GM13976 (cell line): ENCODE measurements at regions not wholly inside any gene's neighbourhood (a gene's known extent, or its start where the extent isn't known, plus 50 kb on each side); places are given as distances from the start of the nearest gene placed in this dataset.

Source experiments
- DNase-seq: peaks from one replicate; pipeline ENCODE4 v3.0.0; 2012; ENCODE audit warnings: low spot score
- CTCF ChIP-seq: IDR thresholded peaks from 2 replicates; pipeline ENCODE4 v1.5.1; 2012; ENCODE audit warnings: borderline replicate concordance, mild to moderate bottlenecking; ENCODE audit not compliant: insufficient read depth; ENCODE audit errors: extremely low read depth, missing control alignments, control extremely low read depth
- in situ Hi-C: fragments of 300-500 bp; cut with MboI; formaldehyde crosslinking; loops from one replicate; pipeline ENCODE4 v1.12.0; 2022; ENCODE audit warnings: low sequenced_read_pairs, mixed read lengths, inconsistent platforms; ENCODE audit not compliant: unreplicated experiment

GRCh38 chr22:48737461-48738203, 1090.0 kb downstream of the BRD1 start:
- in situ Hi-C loops, result no loop called here
- no peak for TF ChIP-seq CTCF
- DNase-seq, result no peak

GRCh38 chr22:48736593-48737460, 1090.8 kb downstream of the BRD1 start:
- TF ChIP-seq CTCF, result no peak
- no peak for DNase-seq
- in situ Hi-C loops, result no loop called here

- no peak for TF ChIP-seq CTCF
- no peak for DNase-seq
Observed at GRCh38 chr22:48734961-48735360, 1092.7 kb downstream of the BRD1 start.

GRCh38 chr22:48734359-48734758, 1093.3 kb downstream of the BRD1 start:
- no peak for TF ChIP-seq CTCF
- no peak for DNase-seq
- in situ Hi-C loops, result no loop called here

More at GRCh38 chr22:48734961-48735360, 1092.7 kb downstream of the BRD1 start:
- in situ Hi-C loops, result no loop called here

GRCh38 chr22:48729499-48730171, 1098.0 kb downstream of the BRD1 start:
- no peak for TF ChIP-seq CTCF
- DNase-seq, result no peak
- in situ Hi-C loops, result no loop called here

- in situ Hi-C loops, result no loop called here
- no peak for DNase-seq
- no peak for TF ChIP-seq CTCF
Observed at GRCh38 chr22:48727454-48728058, 1100.1 kb downstream of the BRD1 start.
